GM12878 (cell line): ENCODE measurements at regions not wholly inside any gene's neighbourhood (a gene's known extent, or its start where the extent isn't known, plus 50 kb on each side); places are given as distances from the start of the nearest gene placed in this dataset.

Experiments
- ATAC-seq: fragments of 200-7000 bp; cut with Tn5 transposase; 3 replicates; pipeline ENCODE4 v1.9.1; 2020; ENCODE audit warnings: mild to moderate bottlenecking, moderate library complexity
- BruUV-seq: library from RNA; stranded (reverse); fragments of 400-500 nt; replicated peaks from 2 replicates; lab custom pipeline; 2021; lab: Mats Ljungman, UMichigan
- CTCF ChIA-PET: fragments of 300-600 bp; sonication (Branson Sonifier 250); formaldehyde crosslinking; extraction: SDS; loops from one replicate; lab custom pipeline; 2021; ENCODE audit warnings: inconsistent platforms; lab: Yijun Ruan, JAX
- POLR2A ChIA-PET: fragments of 350-600 bp; formaldehyde crosslinking; extraction: SDS; loops from one replicate; lab custom pipeline; 2021; ENCODE audit warnings: inconsistent platforms; lab: Charles Lee
- RAD21 ChIA-PET: fragments of 300-600 bp; sonication (Branson Sonifier 250); formaldehyde crosslinking; loops from one replicate; lab custom pipeline; 2023; ENCODE audit warnings: antibody characterized with exemption; ENCODE audit not compliant: unreplicated experiment; lab: Charles Lee
- SMC1A ChIA-PET: fragments of 300-600 bp; sonication (Branson Sonifier 250); formaldehyde crosslinking; loops from one replicate; lab custom pipeline; 2023; ENCODE audit not compliant: unreplicated experiment, uncharacterized antibody; lab: Charles Lee
- DNase-seq: peaks from one replicate; pipeline ENCODE4 v3.0.0-alpha.2; 2011; ENCODE audit warnings: low read depth, low spot score
- FAIRE-seq: peaks from 3 replicates; lab custom pipeline; 2011; peaks lifted over from hg19 to GRCh38; lab: Jason Lieb, UNC
- H2AFZ ChIP-seq: 2 replicates; pipeline ENCODE4 v1.6.0; 2011; ENCODE audit warnings: low read depth, low read length, control low read depth; ENCODE audit not compliant: control insufficient read depth
- H3K27ac ChIP-seq: 2 replicates; pipeline ENCODE4 v1.5.1; 2011; ENCODE audit warnings: control low read depth; ENCODE audit not compliant: control insufficient read depth, insufficient read depth
- H3K27me3 ChIP-seq, 2 experiments: replicated peaks in 1 of 2; 2 replicates each; pipeline versions ENCODE4 v1.6.0 to v1.6.1; 2011; ENCODE audit warnings: low read length in 1 of 2; ENCODE audit not compliant: control insufficient read depth in 2 of 2, insufficient read depth in 2 of 2
- H3K36me3 ChIP-seq, 2 experiments: 2 replicates each; pipeline ENCODE4 v1.5.1; 2011; ENCODE audit warnings: low read length in 1 of 2; ENCODE audit not compliant: control insufficient read depth in 2 of 2, insufficient read depth in 2 of 2
- H3K4me1 ChIP-seq: 2 replicates; pipeline ENCODE4 v1.6.1; 2011; ENCODE audit warnings: mild to moderate bottlenecking, low read length, moderate library complexity, mixed read lengths; ENCODE audit not compliant: control insufficient read depth, insufficient read depth
- H3K4me2 ChIP-seq: 2 replicates; pipeline ENCODE4 v1.6.0; 2011; ENCODE audit warnings: control low read depth; ENCODE audit not compliant: control insufficient read depth, insufficient read depth
- H3K4me3 ChIP-seq: fragments of 200-600 bp; sonication (generic); 2 replicates; pipeline ENCODE4 v1.5.1; 2016
- H3K79me2 ChIP-seq: 2 replicates; pipeline ENCODE4 v1.6.0; 2011; ENCODE audit warnings: low read length; ENCODE audit not compliant: control insufficient read depth, insufficient read depth
- H3K9ac ChIP-seq: 2 replicates; pipeline ENCODE4 v1.8.0; 2011; ENCODE audit warnings: low read length, control low read depth, mixed read lengths; ENCODE audit not compliant: control insufficient read depth, insufficient read depth
- H3K9me3 ChIP-seq: replicated peaks from 3 replicates; pipeline ENCODE4 v1.5.1; 2011; ENCODE audit warnings: mild to moderate bottlenecking, low read length; ENCODE audit not compliant: control insufficient read depth, insufficient read depth
- H4K20me1 ChIP-seq: 2 replicates; pipeline ENCODE4 v1.6.0; 2011; ENCODE audit not compliant: control insufficient read depth, insufficient read depth
- FOS ChIP-seq: IDR thresholded peaks from 3 replicates; pipeline ENCODE4 v1.6.1; 2011; ENCODE audit warnings: borderline replicate concordance; ENCODE audit not compliant: insufficient read length; ENCODE audit errors: extremely low read depth
- IKZF1 ChIP-seq: fragments of 450-650 bp; conservative IDR thresholded peaks from 2 replicates; pipeline ENCODE4 v1.6.1; 2017; ENCODE audit warnings: antibody characterized with exemption, mild to moderate bottlenecking
- NR2C1 ChIP-seq: fragments of 450-650 bp; IDR thresholded peaks from 2 replicates; pipeline ENCODE4 v1.6.1; 2017; ENCODE audit warnings: antibody characterized with exemption, mild to moderate bottlenecking, moderate library complexity
- PAX5 ChIP-seq: IDR thresholded peaks from 2 replicates; pipeline ENCODE4 v1.6.1; 2011; ENCODE audit warnings: low read depth, low read length, borderline replicate concordance
- POLR2AphosphoS5 ChIP-seq: IDR thresholded peaks from 2 replicates; pipeline ENCODE4 v1.6.1; 2011; ENCODE audit warnings: mild to moderate bottlenecking, low read length, inconsistent platforms
- RAD51 ChIP-seq: fragments of 450-650 bp; IDR thresholded peaks from 2 replicates; pipeline ENCODE4 v1.6.1; 2016; ENCODE audit warnings: moderate library complexity, mild to moderate bottlenecking, inconsistent platforms
- RBBP5 ChIP-seq: fragments of 200-600 bp; sonication (generic); conservative IDR thresholded peaks from 2 replicates; pipeline ENCODE4 v1.6.1; 2016
- SIN3A ChIP-seq: IDR thresholded peaks from 2 replicates; pipeline ENCODE4 v1.6.1; 2012; ENCODE audit warnings: low read depth, low read length, improper control_type of control experiment
- SIX5 ChIP-seq: IDR thresholded peaks from 2 replicates; pipeline ENCODE4 v1.6.1; 2011; ENCODE audit warnings: mild to moderate bottlenecking, low read depth, low read length, moderate library complexity; ENCODE audit not compliant: severe bottlenecking
- TBL1XR1 ChIP-seq: IDR thresholded peaks from 2 replicates; pipeline ENCODE4 v1.6.1; 2012; ENCODE audit warnings: low read depth, low read length, improper control_type of control experiment
- YBX1 ChIP-seq: fragments of 450-650 bp; IDR thresholded peaks from 2 replicates; pipeline ENCODE4 v1.6.1; 2016; ENCODE audit warnings: antibody characterized with exemption
- ZNF622 ChIP-seq: fragments of 450-650 bp; IDR thresholded peaks from 2 replicates; pipeline ENCODE4 v1.6.1; 2017; ENCODE audit warnings: mild to moderate bottlenecking, inconsistent platforms
- WGBS: methylation state at CpG from one replicate; pipeline ENCODE4 v1.1.6; 2016; ENCODE audit warnings: low lambda C conversion rate; ENCODE audit not compliant: insufficient replicate concordance, insufficient coverage; ENCODE audit errors: missing lambda C conversion rate; 5-methylcytosine and 5-hydroxymethylcytosine counted together
- in situ Hi-C: fragments of 300-500 bp; cut with MboI; formaldehyde crosslinking; loops from 9 replicates; pipeline ENCODE4 v1.14.3; 2018; ENCODE audit warnings: mixed read lengths
- intact Hi-C: fragments of 100-400 bp; cut with micrococcal nuclease; formaldehyde crosslinking; loops from one replicate; pipeline ENCODE4 v1.14.2; 2022; ENCODE audit not compliant: unreplicated experiment
- TF ChIP-seq, protein P1 (sequence below): IDR thresholded peaks from 2 replicates; pipeline ENCODE4 v1.6.1; 2012; ENCODE audit warnings: low read length, inconsistent platforms
- TF ChIP-seq, protein P2 (sequence below): IDR thresholded peaks from 2 replicates; pipeline ENCODE4 v1.6.1; 2012; ENCODE audit warnings: mild to moderate bottlenecking, low read depth, low read length
- TF ChIP-seq, protein P3 (sequence below): fragments of 450-650 bp; conservative IDR thresholded peaks from 2 replicates; pipeline ENCODE4 v1.6.1; 2017; ENCODE audit warnings: mild to moderate bottlenecking, moderate library complexity
- TF ChIP-seq, protein P4 (sequence below): fragments of 450-650 bp; IDR thresholded peaks from 2 replicates; pipeline ENCODE4 v1.6.1; 2018; ENCODE audit warnings: mild to moderate bottlenecking, low read depth, moderate library complexity; ENCODE audit not compliant: partially characterized antibody

DNA sequence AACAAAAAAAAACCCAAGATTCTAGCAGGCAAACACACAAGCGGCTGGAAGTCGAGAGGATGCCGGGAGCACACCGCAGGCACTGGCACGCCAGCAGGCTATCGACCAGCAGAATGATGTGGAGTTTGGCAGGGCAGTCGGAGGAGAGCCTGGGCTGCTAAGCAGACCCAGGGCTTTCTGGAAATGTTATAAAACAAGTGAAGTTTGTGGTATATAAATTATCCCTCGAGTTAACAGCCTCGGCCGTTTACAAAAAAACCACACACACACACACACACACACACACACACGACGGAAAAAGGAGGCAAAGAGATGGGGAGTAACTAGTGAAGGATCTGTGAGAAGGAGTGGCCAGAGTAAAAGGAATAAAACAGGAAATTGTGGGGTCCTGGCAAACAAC is 87.2 kb upstream of the IVNS1ABP start:
- DNase-seq: no peak
- ChIA-PET CTCF (no interaction called here), SMC1A (no interaction called here), RAD21 (no interaction called here), POLR2A (no interaction called here)
- WGBS: 40% methylated on average over 12 of the region's 12 CpGs
- FAIRE-seq: no peak
- intact Hi-C loops (no loop called here), in situ Hi-C loops (no loop called here)
- H3K36me3 ChIP-seq: no peaks in the 10 kb centered on the region
- no peak overlapping the region for H3K4me3 ChIP-seq
- no peak overlapping the region for H3K9ac ChIP-seq
- no peaks in the 10 kb centered on the region for H4K20me1 ChIP-seq
- no peak for ATAC-seq
- no peaks in the 10 kb centered on the region for H3K4me1 ChIP-seq
- H3K9me3 ChIP-seq: peaks cover 2% of the 10 kb centered on the region; the same call in 1 of the 3 replicates
- H3K27ac ChIP-seq: no peak overlapping the region
- no peaks in the 10 kb centered on the region for H3K27me3 ChIP-seq
- no TSS peak for BruUV-seq
- no peak overlapping the region for H3K4me2 ChIP-seq
- no peaks in the 10 kb centered on the region for H3K79me2 ChIP-seq
- H2AFZ ChIP-seq: no peak overlapping the region; the same call in 1 of the 2 replicates
- TF ChIP-seq SIX5: no peak
- no peak for TF ChIP-seq SIN3A
- TF ChIP-seq, protein P1, sequence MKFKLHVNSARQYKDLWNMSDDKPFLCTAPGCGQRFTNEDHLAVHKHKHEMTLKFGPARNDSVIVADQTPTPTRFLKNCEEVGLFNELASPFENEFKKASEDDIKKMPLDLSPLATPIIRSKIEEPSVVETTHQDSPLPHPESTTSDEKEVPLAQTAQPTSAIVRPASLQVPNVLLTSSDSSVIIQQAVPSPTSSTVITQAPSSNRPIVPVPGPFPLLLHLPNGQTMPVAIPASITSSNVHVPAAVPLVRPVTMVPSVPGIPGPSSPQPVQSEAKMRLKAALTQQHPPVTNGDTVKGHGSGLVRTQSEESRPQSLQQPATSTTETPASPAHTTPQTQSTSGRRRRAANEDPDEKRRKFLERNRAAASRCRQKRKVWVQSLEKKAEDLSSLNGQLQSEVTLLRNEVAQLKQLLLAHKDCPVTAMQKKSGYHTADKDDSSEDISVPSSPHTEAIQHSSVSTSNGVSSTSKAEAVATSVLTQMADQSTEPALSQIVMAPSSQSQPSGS: no peak
- TF ChIP-seq ZNF622: no peak
- TF ChIP-seq RBBP5: no peak
- TF ChIP-seq, protein P2, sequence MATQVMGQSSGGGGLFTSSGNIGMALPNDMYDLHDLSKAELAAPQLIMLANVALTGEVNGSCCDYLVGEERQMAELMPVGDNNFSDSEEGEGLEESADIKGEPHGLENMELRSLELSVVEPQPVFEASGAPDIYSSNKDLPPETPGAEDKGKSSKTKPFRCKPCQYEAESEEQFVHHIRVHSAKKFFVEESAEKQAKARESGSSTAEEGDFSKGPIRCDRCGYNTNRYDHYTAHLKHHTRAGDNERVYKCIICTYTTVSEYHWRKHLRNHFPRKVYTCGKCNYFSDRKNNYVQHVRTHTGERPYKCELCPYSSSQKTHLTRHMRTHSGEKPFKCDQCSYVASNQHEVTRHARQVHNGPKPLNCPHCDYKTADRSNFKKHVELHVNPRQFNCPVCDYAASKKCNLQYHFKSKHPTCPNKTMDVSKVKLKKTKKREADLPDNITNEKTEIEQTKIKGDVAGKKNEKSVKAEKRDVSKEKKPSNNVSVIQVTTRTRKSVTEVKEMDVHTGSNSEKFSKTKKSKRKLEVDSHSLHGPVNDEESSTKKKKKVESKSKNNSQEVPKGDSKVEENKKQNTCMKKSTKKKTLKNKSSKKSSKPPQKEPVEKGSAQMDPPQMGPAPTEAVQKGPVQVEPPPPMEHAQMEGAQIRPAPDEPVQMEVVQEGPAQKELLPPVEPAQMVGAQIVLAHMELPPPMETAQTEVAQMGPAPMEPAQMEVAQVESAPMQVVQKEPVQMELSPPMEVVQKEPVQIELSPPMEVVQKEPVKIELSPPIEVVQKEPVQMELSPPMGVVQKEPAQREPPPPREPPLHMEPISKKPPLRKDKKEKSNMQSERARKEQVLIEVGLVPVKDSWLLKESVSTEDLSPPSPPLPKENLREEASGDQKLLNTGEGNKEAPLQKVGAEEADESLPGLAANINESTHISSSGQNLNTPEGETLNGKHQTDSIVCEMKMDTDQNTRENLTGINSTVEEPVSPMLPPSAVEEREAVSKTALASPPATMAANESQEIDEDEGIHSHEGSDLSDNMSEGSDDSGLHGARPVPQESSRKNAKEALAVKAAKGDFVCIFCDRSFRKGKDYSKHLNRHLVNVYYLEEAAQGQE: no peak
- TF ChIP-seq POLR2AphosphoS5: no peak
- TF ChIP-seq TBL1XR1: no peak
- TF ChIP-seq RAD51: no peak
- TF ChIP-seq NR2C1: no peak
- TF ChIP-seq, protein P3, sequence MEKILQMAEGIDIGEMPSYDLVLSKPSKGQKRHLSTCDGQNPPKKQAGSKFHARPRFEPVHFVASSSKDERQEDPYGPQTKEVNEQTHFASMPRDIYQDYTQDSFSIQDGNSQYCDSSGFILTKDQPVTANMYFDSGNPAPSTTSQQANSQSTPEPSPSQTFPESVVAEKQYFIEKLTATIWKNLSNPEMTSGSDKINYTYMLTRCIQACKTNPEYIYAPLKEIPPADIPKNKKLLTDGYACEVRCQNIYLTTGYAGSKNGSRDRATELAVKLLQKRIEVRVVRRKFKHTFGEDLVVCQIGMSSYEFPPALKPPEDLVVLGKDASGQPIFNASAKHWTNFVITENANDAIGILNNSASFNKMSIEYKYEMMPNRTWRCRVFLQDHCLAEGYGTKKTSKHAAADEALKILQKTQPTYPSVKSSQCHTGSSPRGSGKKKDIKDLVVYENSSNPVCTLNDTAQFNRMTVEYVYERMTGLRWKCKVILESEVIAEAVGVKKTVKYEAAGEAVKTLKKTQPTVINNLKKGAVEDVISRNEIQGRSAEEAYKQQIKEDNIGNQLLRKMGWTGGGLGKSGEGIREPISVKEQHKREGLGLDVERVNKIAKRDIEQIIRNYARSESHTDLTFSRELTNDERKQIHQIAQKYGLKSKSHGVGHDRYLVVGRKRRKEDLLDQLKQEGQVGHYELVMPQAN: no peak
- no peak for TF ChIP-seq YBX1
- no peak for TF ChIP-seq FOS
- no peak for TF ChIP-seq IKZF1
- TF ChIP-seq, protein P4, sequence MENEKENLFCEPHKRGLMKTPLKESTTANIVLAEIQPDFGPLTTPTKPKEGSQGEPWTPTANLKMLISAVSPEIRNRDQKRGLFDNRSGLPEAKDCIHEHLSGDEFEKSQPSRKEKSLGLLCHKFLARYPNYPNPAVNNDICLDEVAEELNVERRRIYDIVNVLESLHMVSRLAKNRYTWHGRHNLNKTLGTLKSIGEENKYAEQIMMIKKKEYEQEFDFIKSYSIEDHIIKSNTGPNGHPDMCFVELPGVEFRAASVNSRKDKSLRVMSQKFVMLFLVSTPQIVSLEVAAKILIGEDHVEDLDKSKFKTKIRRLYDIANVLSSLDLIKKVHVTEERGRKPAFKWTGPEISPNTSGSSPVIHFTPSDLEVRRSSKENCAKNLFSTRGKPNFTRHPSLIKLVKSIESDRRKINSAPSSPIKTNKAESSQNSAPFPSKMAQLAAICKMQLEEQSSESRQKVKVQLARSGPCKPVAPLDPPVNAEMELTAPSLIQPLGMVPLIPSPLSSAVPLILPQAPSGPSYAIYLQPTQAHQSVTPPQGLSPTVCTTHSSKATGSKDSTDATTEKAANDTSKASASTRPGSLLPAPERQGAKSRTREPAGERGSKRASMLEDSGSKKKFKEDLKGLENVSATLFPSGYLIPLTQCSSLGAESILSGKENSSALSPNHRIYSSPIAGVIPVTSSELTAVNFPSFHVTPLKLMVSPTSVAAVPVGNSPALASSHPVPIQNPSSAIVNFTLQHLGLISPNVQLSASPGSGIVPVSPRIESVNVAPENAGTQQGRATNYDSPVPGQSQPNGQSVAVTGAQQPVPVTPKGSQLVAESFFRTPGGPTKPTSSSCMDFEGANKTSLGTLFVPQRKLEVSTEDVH: no peak
- no peak for TF ChIP-seq PAX5
